ENCODE measurements at regions not wholly inside any gene's neighbourhood (a gene's known extent, or its start where the extent isn't known, plus 50 kb on each side); places are given as distances from the start of the nearest gene placed in this dataset.

GRCh38 chr7:106775975-106776607, 89.0 kb upstream of the PIK3CG start:
- TF ChIP-seq MXI1 (IDR thresholded peaks at IDR 0.05; ENCODE audit: borderline replicate concordance, low read depth, low read length): no peak
- TF ChIP-seq CTCF (conservative IDR thresholded peaks at IDR 0.05; ENCODE audit: low read depth, low read length): no peak
- no peak for TF ChIP-seq CEBPB (IDR thresholded peaks at IDR 0.05; ENCODE audit: low read depth, low read length)
- TF ChIP-seq POLR2A (IDR thresholded peaks at IDR 0.05; ENCODE audit: low read depth, low read length): no peak
- no peak for TF ChIP-seq MAZ (IDR thresholded peaks at IDR 0.05; ENCODE audit: borderline replicate concordance, low read depth, low read length)
